ENCODE measurements at regions not wholly inside any gene's neighbourhood (a gene's known extent, or its start where the extent isn't known, plus 50 kb on each side); places are given as distances from the start of the nearest gene placed in this dataset.

- Histone ChIP-seq H3K9me3 (peaks cover 0 to 4% (median 0%) of the 10 kb centered on the region in 11 donors), H3K36me3 (no peaks in the 10 kb centered on the region), H3K27me3 (no peaks in the 10 kb centered on the region), H3K4me3 (no peak overlapping the region), H3K27ac (no peak overlapping the region), H3K4me1 (peaks cover 0 to 14% (median 0%) of the 10 kb centered on the region in 9 donors)
- DNase-seq (no peak), ATAC-seq (no peak)
- intact Hi-C loops (cut with DNase I) = no loop called here
- no peak for TF ChIP-seq CTCF (IDR thresholded peaks at IDR 0.05)
- WGBS, 2 donors = 95 to 96% methylated on average over 7 of the region's 7 CpGs
Measured at GRCh38 chr6:159642995-159643394, 50.0 kb downstream of the SOD2 start.

GRCh38 chr6:159642481-159642880 lies 50.6 kb downstream of the SOD2 start:
- DNase-seq = no peak
- no peaks in the 10 kb centered on the region for H3K36me3 ChIP-seq
- no peak overlapping the region for H3K4me3 ChIP-seq
- H3K27ac ChIP-seq = no peak overlapping the region
- no peaks in the 10 kb centered on the region for H3K27me3 ChIP-seq
- ATAC-seq = no peak
- peaks cover 0 to 14% (median 0%) of the 10 kb centered on the region in 9 donors for H3K4me1 ChIP-seq
- 60 to 81% methylated on average over 1 of the region's 1 CpG for WGBS, 2 donors
- H3K9me3 ChIP-seq = peaks cover 0 to 6% (median 0%) of the 10 kb centered on the region in 11 donors
- intact Hi-C loops (cut with DNase I) = no loop called here
- TF ChIP-seq CTCF (IDR thresholded peaks at IDR 0.05) = no peak

GRCh38 chr6:159640722-159641482 lies 52.1 kb downstream of the SOD2 start:
- Histone ChIP-seq H3K27ac (no peak overlapping the region), H3K27me3 (no peaks in the 10 kb centered on the region), H3K36me3 (no peaks in the 10 kb centered on the region), H3K4me3 (no peak overlapping the region), H3K9me3 (peaks cover 0 to 6% (median 0%) of the 10 kb centered on the region in 11 donors), H3K4me1 (peaks cover 0 to 14% (median 0%) of the 10 kb centered on the region in 9 donors)
- intact Hi-C loops (cut with DNase I) = no loop called here
- 93 to 95% methylated on average over 6 of the region's 6 CpGs for WGBS, 2 donors
- no peak for DNase-seq
- no peak for ATAC-seq
- TF ChIP-seq CTCF (IDR thresholded peaks at IDR 0.05) = no peak

GRCh38 chr6:159640322-159640721 lies 52.7 kb downstream of the SOD2 start:
- no peak for DNase-seq
- intact Hi-C loops (cut with DNase I) = no loop called here
- Histone ChIP-seq H3K27ac (no peak overlapping the region), H3K27me3 (no peaks in the 10 kb centered on the region), H3K4me3 (no peak overlapping the region), H3K4me1 (peaks cover 0 to 14% (median 0%) of the 10 kb centered on the region in 9 donors), H3K36me3 (no peaks in the 10 kb centered on the region), H3K9me3 (peaks cover 0 to 6% (median 0%) of the 10 kb centered on the region in 11 donors)
- 76 to 78% methylated on average over 2 of the region's 2 CpGs for WGBS, 2 donors
- ATAC-seq = peak in 2 of 8 donors; percentile 57 to 59
- TF ChIP-seq CTCF (IDR thresholded peaks at IDR 0.05) = no peak
